ENCODE measurements at regions not wholly inside any gene's neighbourhood (a gene's known extent, or its start where the extent isn't known, plus 50 kb on each side); places are given as distances from the start of the nearest gene placed in this dataset.

GRCh38 chr10:108782411-108782810 is 1140.9 kb downstream of the XPNPEP1 start:
- Histone ChIP-seq H3K4me1 (ENCODE audit: control insufficient read depth, insufficient read depth, low read length) (no peaks in the 10 kb centered on the region), H2BK15ac (ENCODE audit: low read depth, low read length) (no peak overlapping the region), H2BK20ac (ENCODE audit: low read depth, low read length) (no peak overlapping the region), H2AK9ac (replicated peaks; ENCODE audit: low read depth, low read length, poor library complexity) (no peak overlapping the region), H3K18ac (ENCODE audit: low read depth, low read length) (no peak overlapping the region), H3K36me3 (ENCODE audit: control insufficient read depth, insufficient read depth, low read length) (no peaks in the 10 kb centered on the region), H3K9ac (ENCODE audit: low read depth, low read length) (no peak overlapping the region), H3K4me2 (ENCODE audit: low read depth, low read length) (no peak overlapping the region), H3K14ac (replicated peaks; ENCODE audit: low read depth, low read length) (no peak overlapping the region), H3K4ac (ENCODE audit: low read depth, low read length) (no peak overlapping the region), H2BK5ac (ENCODE audit: low read depth, low read length, poor library complexity, severe bottlenecking) (no peak overlapping the region), H2AFZ (replicated peaks; ENCODE audit: low read length, poor library complexity) (no peak overlapping the region), H2AK5ac (ENCODE audit: low read depth, low read length) (no peak overlapping the region), H3K4me3 (ENCODE audit: insufficient read depth, low read depth, low read length) (no peak overlapping the region), H2BK120ac (ENCODE audit: low read depth, low read length) (no peak overlapping the region), H4K91ac (ENCODE audit: insufficient read depth, low read depth, low read length) (no peak overlapping the region), H3K79me1 (ENCODE audit: low read depth in 1 of 2, low read length in 2 of 2) (no peaks in the 10 kb centered on the region), H4K5ac (ENCODE audit: low read depth, low read length) (no peak overlapping the region), H3K56ac (ENCODE audit: extremely low read depth, insufficient read depth, low read length) (no peak overlapping the region), H3K23ac (ENCODE audit: low read depth, low read length) (no peak overlapping the region), H4K20me1 (ENCODE audit: insufficient read depth, low read length) (no peaks in the 10 kb centered on the region), H3K27ac (ENCODE audit: insufficient read depth, low read length) (no peak overlapping the region), H4K8ac (ENCODE audit: low read depth in 2 of 2, low read length in 2 of 2) (no peak overlapping the region), H3K9me1 (ENCODE audit: insufficient read depth, low read length) (no peaks in the 10 kb centered on the region), H3K9me3 (ENCODE audit: control insufficient read depth, insufficient read depth, low read length) (peaks cover 4% of the 10 kb centered on the region; the same call in 1 of the 2 replicates), H3K27me3 (ENCODE audit: control insufficient read depth, insufficient read depth, low read length) (no peaks in the 10 kb centered on the region)
- no CpG with 5 or more reads among the region's 3 CpGs for WGBS, 2 experiments (ENCODE audit: extremely low coverage in 2 of 2, insufficient read length in 1 of 2)
- TF ChIP-seq, protein P1, sequence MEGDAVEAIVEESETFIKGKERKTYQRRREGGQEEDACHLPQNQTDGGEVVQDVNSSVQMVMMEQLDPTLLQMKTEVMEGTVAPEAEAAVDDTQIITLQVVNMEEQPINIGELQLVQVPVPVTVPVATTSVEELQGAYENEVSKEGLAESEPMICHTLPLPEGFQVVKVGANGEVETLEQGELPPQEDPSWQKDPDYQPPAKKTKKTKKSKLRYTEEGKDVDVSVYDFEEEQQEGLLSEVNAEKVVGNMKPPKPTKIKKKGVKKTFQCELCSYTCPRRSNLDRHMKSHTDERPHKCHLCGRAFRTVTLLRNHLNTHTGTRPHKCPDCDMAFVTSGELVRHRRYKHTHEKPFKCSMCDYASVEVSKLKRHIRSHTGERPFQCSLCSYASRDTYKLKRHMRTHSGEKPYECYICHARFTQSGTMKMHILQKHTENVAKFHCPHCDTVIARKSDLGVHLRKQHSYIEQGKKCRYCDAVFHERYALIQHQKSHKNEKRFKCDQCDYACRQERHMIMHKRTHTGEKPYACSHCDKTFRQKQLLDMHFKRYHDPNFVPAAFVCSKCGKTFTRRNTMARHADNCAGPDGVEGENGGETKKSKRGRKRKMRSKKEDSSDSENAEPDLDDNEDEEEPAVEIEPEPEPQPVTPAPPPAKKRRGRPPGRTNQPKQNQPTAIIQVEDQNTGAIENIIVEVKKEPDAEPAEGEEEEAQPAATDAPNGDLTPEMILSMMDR (conservative IDR thresholded peaks at IDR 0.05; ENCODE audit: low read depth, low read length) = no peak
- no peak for TF ChIP-seq RFX5 (IDR thresholded peaks at IDR 0.05; ENCODE audit: low read depth, low read length)
- TF ChIP-seq, protein P2, sequence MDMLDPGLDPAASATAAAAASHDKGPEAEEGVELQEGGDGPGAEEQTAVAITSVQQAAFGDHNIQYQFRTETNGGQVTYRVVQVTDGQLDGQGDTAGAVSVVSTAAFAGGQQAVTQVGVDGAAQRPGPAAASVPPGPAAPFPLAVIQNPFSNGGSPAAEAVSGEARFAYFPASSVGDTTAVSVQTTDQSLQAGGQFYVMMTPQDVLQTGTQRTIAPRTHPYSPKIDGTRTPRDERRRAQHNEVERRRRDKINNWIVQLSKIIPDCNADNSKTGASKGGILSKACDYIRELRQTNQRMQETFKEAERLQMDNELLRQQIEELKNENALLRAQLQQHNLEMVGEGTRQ (IDR thresholded peaks at IDR 0.05; ENCODE audit: low read depth, low read length) = no peak
- no peak for TF ChIP-seq RCOR1 (IDR thresholded peaks at IDR 0.05; ENCODE audit: insufficient replicate concordance, low read length)
- no peak for TF ChIP-seq CEBPB (IDR thresholded peaks at IDR 0.05; ENCODE audit: low read depth, low read length)
- no peak for TF ChIP-seq BHLHE40 (IDR thresholded peaks at IDR 0.05; ENCODE audit: low read depth, low read length)
- TF ChIP-seq SMC3 (IDR thresholded peaks at IDR 0.05; ENCODE audit: low read depth, low read length) = no peak
- no peak for TF ChIP-seq MXI1 (IDR thresholded peaks at IDR 0.05; ENCODE audit: borderline replicate concordance, low read depth, low read length)
- TF ChIP-seq RAD21 (IDR thresholded peaks at IDR 0.05; ENCODE audit: low read length) = no peak
- no peak for TF ChIP-seq ELK1 (IDR thresholded peaks at IDR 0.05; ENCODE audit: borderline replicate concordance, low read depth, low read length)
- TF ChIP-seq POLR2A (IDR thresholded peaks at IDR 0.05; ENCODE audit: low read depth, low read length) = no peak
- TF ChIP-seq CHD1 (IDR thresholded peaks at IDR 0.05; ENCODE audit: low read depth, low read length) = no peak
- TF ChIP-seq MAZ (IDR thresholded peaks at IDR 0.05; ENCODE audit: borderline replicate concordance, low read depth, low read length) = no peak
- TF ChIP-seq FOS (IDR thresholded peaks at IDR 0.05; ENCODE audit: low read depth, low read length) = no peak
- no peak for TF ChIP-seq NFE2L2 (IDR thresholded peaks at IDR 0.05; ENCODE audit: low read depth, low read length)
- TF ChIP-seq MAFK (IDR thresholded peaks at IDR 0.05; ENCODE audit: low read depth, low read length) = no peak
- POLR2A ChIA-PET (ENCODE audit: unreplicated experiment) = no interaction called here
- CTCF ChIA-PET = no interaction called here
- no peak for DNase-seq
- BruUV-seq (replicated peaks) = no TSS peak
- in situ Hi-C loops (cut with MboI; ENCODE audit: low sequenced_read_pairs) = no loop called here
- intact Hi-C loops (cut with micrococcal nuclease) = no loop called here
- ATAC-seq (ENCODE audit: low read depth) = no peak
- dilution Hi-C loops (cut with HindIII; ENCODE audit: low sequenced_read_pairs, unreplicated experiment) = no loop called here

Data from IMR-90 (cell line).